GM19467 (cell line): ENCODE measurements at regions not wholly inside any gene's neighbourhood (a gene's known extent, or its start where the extent isn't known, plus 50 kb on each side); places are given as distances from the start of the nearest gene placed in this dataset.

Experiments
- ATAC-seq: cut with Tn5 transposase; IDR thresholded peaks from one replicate; pipeline ENCODE4 v1.9.1; 2021; ENCODE audit warnings: mild to moderate bottlenecking, moderate library complexity; ENCODE audit not compliant: unreplicated experiment

DNA sequence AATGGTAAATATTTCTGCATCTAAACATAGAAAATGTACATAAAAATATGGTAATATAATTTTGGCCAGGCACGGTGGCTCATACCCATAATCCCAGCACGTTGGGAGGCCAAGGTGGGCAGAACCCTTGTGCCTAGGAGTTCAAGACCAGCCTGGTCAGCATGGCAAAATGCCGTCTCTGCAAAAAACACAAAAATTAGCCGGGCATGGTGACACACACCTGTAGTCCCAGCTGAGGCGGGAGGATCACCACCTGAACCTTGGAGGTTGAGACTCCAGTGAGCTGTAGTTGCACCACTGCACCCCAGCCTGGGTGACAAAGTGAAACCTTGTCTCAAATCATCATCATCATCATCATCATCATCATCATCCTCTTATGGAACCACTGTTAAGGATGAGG is 230.6 kb upstream of the NCAM1 start:
- no peak for ATAC-seq

DNA sequence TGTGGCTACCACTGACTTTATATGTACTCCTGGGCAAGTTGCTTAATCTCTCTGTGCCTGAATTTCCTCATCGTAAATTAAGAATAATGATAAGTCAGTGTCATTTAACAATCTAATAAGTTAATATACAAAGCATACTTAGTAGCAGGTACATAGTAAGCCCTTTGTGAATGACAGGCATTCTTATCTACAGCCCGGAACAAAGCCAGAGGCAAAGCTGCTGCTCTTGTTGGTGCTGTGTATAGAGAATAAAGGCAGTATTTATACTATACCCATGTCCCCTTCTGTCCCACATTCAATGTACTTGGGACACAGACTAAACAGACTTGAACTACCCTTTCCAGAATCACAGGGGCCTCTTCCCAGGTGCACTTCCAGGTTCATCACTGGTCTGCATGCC is 229.7 kb upstream of the NCAM1 start:
- no peak for ATAC-seq

DNA sequence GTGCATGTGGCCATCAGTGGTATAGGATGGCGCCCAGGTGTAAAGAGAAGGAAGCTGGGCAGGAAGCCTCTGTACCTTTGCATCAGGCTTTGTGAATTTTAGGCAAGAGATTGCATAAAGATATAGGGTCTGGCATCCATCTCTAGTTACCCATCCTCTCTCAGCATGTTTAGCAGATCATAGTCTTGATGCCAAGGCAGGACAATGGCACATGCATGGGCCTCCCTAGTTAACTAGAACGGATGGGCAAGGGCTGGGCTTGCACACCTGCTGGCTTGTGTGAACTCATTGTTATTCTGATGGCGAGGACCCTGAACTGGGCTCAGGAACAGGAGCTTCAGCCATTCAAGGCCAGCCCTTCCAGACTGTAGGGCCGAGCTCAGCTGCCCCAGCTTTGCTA is 229.2 kb upstream of the NCAM1 start:
- ATAC-seq, result no peak

DNA sequence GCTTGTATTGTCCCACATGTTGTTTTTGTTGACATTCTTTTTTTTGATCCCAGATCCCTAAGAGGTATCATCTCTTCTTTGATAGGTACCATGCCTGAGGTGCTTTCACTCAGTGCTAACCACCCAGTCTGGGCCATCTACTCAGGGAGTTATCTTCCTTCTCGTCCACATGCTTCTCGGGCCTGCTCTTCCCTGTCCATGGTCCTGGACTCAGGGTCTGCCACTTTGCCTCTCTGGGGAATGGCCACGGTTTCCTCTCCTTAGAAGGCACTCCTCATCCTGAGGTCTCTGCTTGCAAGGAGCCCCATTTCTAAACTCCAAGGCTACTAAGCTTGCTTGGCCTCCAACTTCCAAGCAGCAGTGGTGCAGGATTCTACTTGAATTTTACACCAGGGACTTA is 227.0 kb upstream of the NCAM1 start:
- ATAC-seq, result no peak

DNA sequence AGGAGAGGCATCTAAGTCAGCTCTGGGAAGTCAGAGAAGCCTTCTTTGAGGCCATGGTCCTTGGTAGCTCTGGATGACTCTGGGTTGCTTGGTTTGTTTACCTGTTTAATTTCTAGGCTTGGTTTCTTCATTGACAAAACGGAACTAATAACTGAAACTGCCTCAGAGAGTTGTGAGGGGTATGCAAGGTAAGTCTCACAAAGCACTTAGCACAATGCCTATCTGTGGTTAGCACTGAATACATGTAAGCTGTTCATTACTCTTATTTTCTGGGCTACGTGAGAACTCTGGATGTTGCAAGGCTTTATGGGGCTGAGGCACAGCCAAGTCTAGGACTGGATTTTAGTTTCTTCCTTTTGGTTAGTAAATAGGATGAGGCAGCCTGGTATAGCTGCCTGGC is 225.8 kb upstream of the NCAM1 start:
- ATAC-seq, result no peak

DNA sequence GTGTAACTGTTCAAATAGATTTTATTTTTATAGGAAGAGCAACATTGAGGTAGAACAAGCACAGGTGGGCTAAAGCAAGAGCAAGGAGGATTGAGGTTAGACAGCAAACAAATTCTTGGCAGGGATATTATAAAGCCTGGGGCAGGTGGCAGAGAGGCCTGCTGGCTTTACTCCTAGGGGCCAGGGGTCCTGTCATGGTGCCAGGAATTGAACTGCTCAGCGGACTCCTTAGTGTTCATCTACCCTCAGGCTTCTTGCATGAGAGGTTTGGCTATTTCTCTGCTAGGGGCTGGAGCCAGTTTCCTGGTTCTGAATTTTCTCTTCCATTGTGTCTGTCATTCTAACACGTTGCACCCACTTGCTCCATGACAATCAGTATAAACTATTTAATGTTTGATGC is 217.2 kb upstream of the NCAM1 start:
- no peak for ATAC-seq

DNA sequence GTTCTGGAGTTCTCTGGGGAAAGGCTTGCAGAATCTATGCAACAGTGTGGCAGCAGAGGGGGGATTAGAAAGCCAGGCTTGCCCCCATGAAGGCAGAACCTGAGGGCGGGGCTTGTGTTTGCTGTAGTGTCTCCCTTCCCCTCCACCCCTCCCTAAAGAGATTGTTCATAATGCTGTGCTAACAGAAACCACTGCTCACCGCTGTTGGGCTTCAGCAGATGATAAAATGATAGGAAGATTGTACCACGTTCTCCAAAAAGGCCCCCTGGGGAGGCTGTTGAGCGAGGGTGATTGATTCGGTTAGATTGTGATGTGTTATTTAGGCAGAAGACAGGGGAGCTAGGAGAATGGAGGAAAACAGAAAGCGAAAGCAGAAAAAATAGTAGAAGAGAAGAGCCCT is 215.2 kb upstream of the NCAM1 start:
- ATAC-seq, result no peak

DNA sequence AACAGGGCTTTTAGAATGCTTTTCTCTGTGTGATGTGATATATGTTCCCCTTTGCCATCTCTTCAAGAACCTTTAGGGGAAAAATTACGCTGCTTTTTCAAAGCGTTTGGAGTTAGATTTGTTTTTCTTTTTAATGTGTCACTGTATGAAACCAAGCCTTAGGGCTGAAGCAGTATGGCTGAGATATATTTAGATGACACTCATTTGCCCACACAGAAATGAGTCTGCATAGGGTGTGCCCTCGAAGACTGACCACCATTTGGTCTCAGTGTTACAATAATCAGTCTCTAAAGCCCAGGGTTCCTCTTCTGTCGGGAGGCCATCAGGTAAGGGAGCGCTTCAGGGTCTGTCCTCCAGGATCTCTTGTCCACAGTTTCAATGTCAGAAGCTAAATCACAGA is 213.0 kb upstream of the NCAM1 start:
- ATAC-seq, result no peak

DNA sequence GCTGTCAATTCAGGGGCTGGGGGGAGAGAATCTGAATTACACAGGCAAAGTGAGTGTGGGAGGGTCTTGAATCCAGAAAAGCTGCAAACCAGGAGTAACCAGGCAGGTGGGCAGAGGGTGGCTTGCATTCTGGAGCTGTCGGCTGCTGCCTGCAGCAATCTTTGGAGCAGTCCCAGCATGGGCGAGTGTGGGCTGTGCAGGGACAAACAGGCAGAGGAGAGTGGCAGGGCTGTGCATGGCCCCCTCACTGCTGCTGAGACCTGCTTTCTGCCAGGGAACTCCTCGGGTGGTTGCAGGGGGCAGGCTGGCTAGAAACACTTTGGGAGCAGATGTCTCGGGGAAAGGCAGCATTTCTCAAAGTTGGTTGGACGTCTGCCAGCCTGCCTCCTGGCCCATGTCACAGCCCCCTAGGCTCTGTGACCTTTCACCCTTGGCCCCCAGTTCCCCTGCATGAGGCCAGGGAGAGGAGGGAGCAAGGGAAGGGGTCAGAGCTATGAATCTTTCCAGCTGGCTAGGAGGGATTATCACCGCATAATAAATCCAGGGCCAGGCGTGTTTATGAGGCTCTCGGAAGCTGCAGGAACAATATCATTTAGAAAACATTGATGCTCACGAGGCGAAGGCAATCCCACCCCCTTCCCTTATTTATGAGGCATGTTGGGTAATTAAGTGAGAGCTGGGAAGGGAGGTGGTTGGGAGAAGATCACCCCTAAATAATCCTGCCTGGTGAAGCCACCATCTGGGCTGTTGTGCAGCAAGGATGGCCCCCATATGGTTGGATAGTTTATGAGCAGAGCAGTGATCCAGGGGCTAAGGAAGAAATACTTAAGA is 212.3 kb upstream of the NCAM1 start:
- no peak for ATAC-seq

DNA sequence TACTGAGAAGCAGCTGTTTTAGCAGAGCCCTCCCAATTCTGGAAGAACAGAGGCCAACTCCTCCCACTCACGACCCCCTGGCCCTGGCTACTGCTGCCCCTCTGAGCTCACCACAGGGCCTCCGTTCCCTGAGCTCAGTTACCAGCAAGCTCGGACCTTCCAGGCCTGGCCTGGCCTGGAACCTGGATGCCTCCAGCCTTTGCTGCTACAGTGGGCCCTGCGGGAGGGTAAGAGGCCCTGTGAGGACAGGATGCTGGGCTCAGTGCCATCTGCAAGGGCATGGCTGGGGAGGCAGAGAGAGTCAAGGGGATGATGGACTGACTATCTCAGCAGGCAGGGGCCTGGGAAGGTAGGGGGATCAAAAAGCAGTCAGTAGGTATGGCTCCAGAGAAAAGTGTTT is 209.9 kb upstream of the NCAM1 start:
- no peak for ATAC-seq

DNA sequence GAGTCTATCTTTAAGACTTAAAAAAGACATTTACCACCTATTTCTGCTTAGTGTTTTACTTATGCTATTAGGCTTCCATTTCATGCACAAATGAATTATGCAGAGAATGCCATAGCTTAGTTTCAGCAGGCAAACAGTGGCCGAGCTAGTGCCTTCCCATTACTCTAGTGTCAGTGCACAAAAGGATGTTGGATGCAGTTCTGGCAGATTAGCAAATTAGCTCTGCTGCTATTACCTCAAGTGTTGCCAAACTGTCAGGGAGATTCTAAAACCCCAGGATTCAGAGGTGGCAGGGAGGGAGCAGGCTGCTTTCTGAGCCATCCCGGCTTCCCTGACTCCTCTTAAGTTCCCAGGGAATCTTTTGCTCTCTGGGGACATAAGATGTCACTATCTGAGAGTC is 209.4 kb upstream of the NCAM1 start:
- no peak for ATAC-seq

DNA sequence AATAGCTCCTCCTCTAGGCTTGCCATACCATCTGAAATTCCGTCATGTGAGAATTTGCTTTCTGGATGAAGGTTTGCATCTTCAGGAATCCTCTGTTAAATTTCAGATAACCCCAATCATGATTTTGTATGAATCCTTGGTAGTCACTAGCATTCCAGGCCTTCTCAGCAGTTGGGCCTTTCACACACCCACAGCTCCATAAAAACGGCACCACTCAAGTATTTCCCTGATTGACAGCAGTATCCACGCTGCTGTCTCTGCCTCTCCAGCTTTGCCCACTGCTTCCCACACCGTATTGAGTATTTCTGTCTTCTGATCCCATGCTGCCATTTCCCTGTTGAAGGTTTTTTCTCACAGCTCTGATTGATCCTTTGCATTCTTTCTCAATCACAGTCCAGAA is 208.7 kb upstream of the NCAM1 start:
- ATAC-seq, result no peak

DNA sequence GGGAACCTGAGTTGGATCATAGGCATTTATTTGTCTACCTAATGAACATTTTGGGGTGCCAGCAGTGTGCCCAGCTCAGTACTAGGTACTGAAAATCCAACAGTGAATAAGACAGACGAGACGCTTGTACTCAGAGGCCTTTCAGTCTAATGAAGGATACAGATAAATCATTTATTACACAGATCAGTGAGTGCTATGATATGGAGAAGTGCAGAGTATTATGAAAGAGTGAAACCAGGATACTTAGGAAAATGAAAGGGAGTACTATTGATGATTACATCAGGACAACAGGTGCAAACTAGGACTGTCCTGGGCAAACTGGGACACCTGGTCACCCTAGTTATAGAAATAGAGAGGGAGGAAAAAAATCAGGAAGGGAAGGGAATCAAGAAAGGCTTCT is 207.5 kb upstream of the NCAM1 start:
- ATAC-seq, result no peak

DNA sequence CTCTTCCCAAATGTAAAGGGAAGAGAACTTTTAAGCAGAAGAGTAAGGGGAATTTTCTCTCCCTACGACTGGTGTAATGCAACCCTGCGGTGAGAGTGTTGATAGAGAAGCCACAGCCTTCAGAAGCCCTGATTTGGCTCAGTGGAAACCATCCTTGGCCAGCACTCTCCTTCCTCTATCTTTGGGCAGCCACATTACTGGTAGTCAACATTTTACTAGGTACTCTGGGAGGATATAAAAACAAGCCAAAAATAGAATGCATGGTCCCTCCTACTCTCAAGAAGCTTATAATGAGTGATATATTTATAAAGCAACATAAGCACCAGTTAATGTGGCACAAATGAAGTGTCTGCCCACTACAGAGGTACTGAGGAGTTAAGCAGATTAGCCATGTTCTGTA is 201.8 kb upstream of the NCAM1 start:
- no peak for ATAC-seq

DNA sequence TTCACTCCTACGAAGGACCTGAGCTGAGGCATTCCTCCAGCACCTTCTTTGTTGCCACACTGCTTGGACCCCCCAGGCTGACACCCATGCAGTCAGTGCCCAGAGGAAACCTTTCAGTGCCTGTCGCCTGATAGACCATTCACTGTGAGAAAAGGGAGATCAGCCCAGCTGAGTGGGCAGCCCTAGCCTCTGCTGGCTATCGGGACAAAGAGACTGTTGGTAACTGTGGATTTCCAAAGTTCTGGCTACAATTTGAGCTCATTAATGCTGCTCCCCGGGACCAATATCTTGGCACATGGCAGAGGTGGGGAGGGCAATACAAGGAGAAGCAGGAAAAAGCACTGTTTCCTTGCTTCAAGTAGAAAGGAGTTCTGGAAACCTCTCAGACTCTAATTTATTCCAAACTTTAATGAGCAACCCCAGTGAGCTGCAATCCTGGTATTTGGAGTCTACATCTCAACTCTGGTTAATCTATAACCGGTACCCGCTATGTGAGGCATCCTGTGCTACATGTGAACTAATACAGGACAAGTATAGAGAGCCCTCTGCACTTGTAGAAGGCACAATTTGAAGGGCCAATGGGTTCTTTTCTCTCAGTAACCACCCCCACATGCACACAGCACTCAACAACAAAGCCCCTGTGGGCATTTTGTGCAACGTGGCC is 200.7 kb upstream of the NCAM1 start:
- ATAC-seq, result no peak

DNA sequence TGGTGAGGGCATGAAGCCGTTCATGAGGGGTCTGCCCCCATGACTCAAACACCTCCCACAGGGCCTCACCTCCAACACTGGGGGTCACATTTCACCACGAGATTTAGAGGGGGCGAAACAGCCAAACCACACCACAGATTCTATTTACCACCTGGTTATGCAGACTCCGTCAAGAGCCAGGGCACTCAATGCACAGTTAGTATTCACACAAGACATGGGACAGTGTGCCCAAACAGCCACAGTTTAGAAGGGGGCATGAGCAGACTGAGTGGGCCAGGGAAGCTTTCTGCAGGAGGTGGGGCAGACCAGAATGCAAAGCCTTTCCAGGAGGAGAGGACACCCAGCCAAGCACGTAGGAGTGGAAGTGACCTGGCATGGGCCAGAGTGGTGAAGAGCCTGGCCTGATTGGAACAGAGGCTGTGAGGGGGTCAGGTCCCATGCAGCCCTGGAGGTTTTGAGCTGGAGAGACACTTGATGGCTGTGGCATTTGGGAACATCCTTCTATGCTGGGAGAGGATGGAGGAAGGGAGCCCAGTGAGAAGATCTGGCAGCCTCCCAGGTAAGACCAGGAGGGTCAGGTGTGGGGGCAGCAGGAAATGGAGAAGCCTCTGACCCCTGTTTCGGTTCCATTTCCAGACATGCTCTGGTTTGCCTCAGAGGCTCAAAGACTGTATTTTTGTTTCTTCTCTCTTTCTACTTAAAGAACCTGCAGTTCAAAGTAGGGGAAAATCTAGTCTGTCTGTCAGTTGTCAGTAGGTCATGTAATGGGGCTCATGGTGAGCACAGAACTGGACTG is 199.1 kb upstream of the NCAM1 start:
- ATAC-seq, result no peak

DNA sequence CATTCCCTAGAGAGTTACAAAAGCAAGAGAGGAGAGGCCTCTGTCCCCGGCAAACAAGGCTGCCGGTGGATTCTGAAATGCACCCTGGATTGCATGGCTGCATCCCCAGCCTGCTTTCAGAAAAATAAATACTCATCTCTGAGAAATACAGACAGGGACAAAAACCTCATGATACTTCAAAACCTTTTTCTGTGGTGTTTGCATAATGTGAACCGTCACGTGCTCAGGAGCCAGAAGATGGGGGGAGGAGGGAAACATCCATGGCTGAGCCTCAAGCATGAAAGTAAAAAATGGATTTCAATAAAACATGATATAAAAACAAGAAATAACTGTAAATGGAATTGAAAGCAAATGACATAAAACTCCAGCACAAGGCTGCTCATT is 198.5 kb upstream of the NCAM1 start:
- no peak for ATAC-seq

DNA sequence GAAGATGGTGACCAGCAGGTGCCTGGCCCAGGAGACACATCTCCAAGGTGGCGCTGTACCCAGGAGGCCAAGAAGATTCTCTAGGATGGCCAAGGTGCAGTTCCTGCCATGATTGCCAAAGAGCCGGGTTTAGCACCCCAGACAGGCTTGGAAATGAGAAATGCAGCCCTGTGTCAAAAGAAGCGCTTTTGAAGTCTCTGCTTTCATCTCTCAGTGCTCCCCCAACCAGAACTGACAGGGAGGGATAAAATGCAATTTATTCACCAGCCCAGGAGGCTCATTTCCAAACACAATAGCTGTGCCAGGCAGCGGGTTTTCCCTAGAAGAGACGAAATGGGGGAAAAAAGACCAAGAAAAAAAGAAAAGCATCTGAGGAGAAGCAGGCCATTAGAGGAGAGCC is 195.9 kb upstream of the NCAM1 start:
- no peak for ATAC-seq

DNA sequence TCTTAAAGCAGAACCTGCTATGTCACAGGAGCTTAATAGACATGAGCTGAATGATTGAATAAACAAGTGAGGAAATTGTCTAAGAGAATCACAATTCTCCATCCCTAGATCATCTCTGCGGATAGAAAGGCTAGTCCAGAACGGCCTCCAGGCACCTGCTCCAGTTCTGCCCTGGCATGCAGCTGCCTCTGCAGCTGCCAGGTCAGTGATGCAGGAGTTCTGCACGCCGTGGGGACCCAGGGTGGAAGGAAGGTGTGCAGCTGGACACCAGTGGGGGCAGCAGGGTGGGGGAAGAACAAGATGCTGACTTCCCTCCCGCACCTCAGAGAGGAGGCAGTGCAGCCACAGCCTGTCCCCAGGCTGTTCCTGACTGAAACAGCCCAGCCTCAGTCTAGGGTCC is 192.1 kb upstream of the NCAM1 start:
- ATAC-seq, result no peak

DNA sequence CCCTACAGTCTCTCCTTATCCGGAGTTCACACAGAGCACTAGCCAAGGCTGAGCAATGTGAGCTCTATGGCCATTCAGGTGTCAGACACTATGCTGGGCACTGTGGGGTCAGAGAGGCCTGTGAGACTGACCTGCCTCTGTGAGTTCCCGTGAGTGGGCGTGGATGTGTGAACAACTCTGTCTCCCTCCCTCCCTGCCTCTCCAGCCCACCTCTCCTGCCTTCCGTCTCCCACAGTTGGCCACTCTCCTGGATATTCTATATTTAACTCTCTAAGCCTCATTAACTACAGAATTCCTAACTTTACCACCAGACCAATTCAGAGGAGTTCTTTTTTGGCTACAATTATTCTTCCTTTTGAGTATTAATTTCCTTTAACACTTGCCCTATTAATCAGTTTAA is 191.6 kb upstream of the NCAM1 start:
- ATAC-seq, result no peak

DNA sequence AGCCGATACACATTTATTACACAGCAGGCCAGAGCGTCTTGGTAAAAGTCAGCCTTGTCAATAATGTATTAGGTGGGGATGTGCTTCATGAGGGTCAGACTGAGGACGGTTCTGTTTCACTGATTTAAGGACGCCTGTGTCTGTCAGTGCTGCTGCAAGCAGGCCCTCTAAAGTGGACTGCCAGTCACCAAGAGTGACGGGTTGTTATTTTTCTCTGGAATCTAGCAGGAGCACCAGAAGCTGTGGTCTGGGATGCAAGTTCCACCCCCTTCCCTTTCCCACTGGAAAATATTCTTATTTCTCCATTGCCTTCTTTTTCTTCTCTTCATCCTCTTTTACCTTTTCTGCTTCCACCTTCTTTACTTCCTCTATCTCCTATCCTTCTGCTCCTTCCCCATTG is 191.2 kb upstream of the NCAM1 start:
- ATAC-seq, result no peak

DNA sequence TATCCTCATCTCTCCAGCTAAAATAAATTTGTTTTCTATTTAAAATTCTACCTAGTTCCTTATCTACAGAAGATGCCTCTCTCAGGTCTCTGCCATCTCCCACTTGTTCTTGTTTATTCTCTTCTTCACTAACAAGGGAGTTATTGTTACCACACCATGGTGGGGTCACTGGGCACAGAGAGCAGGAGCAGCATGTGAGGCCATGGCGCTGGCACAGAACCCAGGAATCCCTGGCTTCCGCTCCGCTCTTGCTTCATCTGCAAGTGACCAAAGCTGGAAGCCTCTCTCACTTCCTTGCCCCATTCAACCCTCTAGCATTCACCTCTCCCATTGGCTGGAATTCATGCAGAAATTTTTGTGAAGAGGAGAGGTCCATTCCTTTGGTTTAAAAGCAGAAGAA is 190.7 kb upstream of the NCAM1 start:
- no peak for ATAC-seq
